DMS153 treated with DMSO at 0.1 percent for 48 hours (cell line): ENCODE measurements at regions not wholly inside any gene's neighbourhood (a gene's known extent, or its start where the extent isn't known, plus 50 kb on each side); places are given as distances from the start of the nearest gene placed in this dataset.
A peak's percentile ranks its signal among the peaks of the same experiment; 100 is the strongest.
"Not testable (repeated sequence)": the region's sequence is repeated elsewhere in the genome, so short reads cannot be mapped to it uniquely, and the experiment has no call there.

ENCODE experiments used
- DNase-seq: peaks from one replicate; lab custom pipeline; 2025; ENCODE audit not compliant: unreplicated experiment; lab: John Stamatoyannopoulos, UW

DNA sequence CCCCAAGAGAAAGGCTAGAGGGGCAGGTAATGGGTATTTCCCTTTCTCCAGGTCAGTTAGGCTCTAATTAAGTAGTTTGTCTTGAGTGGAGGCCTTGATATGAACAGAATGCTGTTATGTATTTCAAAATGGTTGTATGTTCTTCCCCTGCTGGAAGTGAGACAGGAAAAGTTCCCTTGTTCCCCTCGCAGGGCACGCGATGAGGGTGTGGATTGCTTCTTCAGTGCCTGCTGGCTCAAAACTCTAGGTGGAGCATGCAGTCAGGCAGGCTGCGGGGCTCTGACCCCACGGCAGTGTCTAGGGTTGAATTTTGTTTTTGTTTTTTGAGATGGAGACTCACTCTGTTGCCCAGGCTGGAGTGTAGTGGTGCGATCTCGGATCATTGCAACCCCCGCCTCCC lies 110.4 kb upstream of the XIST start:
- DNase-seq = no peak

- not testable (repeated sequence) for DNase-seq
Observed at GRCh38 chrX:73961867-73962266, 109.4 kb upstream of the XIST start.

DNA sequence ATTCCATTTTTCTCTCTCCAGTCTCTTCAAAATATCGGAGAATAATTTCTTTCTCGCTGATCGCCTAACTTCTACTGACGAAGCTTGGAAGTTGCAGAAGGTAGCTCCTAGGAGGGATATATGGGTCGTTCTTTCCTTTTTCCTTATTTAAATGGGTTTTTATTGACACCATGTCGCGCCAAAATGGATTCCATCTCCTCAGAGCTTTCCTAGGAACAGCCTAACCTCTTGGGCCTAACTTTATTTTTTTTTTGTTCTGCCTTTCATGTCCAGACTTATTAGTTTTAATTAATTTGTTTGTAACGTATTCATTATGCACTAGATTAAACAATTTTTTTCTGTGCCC lies 92.0 kb upstream of the XIST start:
- no peak for DNase-seq

DNA sequence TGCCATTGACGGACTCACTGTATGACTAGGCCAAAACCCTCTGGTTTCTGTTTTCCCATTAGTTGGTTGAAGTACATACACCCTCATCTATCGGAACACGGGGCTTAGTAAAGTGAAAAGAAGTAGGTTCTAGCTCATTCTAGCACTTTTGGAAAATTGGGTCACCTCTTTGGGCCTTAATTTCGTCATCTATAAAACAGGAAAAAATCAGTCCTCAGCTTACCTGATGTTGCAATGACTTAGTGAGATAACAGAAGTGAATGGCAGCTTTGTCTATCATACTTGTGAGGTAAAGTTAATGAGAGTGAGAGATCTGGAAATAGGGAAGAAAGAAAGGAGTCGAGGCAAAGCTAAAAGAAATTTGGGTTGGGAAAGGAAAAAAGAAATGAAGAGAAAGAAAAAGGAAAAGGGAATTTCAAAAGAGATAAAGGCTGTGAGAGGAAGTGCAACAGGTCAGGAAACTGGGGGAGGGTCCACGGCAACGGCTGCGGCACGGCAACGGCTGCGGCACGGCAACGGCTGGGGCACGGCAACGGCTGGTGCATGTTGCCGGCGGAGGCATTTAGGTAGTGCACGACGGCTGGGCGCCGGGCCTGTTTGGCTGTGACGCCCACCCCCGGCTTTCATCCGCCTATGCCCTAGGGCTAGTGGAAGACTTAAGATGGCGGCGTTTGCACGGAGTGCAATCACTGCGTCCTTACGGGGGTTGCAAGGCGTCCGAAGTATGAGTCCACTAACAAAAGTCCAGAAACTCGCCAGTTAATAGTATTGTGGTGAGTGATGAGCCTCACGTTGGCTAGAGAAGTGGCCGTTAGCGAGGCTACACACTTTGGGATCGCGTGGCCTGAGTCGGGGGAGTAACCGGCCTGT lies 91.4 kb upstream of the XIST start:
- peak; percentile 57 for DNase-seq

DNA sequence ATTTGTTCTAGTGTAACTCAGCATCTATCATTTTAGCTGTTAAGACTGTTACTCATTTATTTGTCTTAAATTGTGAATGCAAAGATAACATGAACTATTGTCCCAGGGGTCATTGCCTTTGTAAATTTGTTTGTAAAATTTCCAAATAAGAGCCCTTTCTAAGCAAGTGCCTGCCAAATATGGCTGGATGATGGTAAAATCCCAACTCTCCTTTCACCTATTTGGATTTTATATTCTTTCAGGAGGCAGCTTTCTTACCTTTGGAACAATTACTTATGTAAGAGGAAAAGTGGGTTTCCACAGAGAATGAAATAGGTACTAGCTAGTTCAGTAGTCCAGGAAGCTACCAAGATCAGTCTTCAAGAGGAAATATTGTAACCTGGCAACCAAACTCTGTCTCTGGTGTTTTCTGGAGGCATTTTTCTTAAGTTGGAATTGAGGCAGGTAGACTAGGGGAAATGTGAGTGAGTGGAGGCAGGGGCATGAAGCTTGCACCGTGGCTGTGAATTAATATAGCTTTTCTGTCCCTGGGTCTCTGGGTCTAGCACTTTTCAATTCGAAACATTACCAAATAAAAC lies 88.5 kb upstream of the XIST start:
- DNase-seq = no peak

DNA sequence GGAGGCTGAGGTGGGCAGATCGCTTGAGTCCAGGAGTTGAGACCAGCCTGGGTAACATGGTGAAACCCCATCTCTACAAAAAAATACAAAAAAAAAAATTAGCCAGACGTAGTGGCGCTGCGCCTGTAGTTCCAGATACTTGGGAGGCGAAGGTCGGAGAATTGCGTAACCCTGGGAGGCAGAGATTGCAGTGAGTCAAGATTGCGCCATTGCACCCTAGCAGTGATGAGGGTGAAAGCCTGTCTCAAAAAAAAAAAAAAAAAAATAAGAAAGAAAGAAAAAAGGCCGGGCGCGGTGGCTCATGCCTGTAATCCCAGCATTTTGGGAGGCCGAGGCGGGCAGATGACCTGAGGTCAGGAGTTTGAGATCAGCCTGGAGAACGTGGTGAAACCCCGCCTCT lies 85.3 kb upstream of the XIST start:
- not testable (repeated sequence) for DNase-seq

- no peak for DNase-seq
Observed at GRCh38 chrX:73932522-73932921, 80.0 kb upstream of the XIST start.

GRCh38 chrX:73930300-73930699 lies 77.8 kb upstream of the XIST start:
- DNase-seq = no peak

- DNase-seq = no peak
Observed at GRCh38 chrX:73922856-73923455, 70.4 kb upstream of the XIST start.

- no peak for DNase-seq
Observed at GRCh38 chrX:73916931-73917667, 64.6 kb upstream of the XIST start.

- DNase-seq = no peak
Observed at GRCh38 chrX:73916489-73916888, 64.0 kb upstream of the XIST start.

- not testable (repeated sequence) for DNase-seq
Observed at GRCh38 chrX:73914792-73915191, 62.3 kb upstream of the XIST start.

DNA sequence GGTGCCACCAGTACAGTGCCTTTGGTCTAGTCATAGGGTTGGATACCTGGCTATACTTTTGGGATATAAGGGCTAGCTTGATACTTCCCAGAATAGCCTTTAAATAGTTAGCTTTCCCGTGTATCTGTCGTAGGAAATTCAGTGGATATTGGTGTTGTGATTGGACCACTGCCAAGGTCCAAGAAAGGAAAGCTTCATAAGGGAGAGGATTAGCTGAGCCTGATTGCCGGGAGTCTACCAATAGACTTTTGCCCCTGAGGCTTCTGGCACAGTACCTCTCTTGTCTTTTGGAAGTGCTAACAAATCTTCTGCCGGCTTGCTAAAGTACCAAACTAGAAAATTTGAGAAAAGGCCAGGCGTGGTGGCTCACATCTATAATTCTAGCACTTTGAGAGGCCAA lies 61.1 kb upstream of the XIST start:
- no peak for DNase-seq

DNA sequence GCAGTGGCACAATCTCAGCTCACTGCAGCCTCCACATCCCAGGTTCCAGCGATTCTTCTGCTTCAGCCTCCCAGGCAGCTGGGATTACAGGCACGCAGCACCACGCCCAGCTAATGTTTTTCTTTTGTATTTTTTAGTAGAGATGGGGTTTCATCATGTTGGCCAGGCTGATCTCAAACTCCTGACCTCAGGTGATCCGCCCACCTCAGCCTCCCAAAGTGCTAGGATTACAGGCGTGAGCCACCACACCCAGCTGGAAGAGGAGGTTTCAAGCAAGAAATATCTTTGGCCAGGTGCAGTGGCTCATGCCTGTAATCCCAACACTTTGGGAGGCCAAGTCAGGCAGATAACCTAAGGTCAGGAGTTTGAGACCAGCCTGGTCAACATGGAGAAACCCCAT lies 59.4 kb upstream of the XIST start:
- DNase-seq = not testable (repeated sequence)

GRCh38 chrX:73905749-73906374 lies 53.3 kb upstream of the XIST start:
- not testable (repeated sequence) for DNase-seq

DNA sequence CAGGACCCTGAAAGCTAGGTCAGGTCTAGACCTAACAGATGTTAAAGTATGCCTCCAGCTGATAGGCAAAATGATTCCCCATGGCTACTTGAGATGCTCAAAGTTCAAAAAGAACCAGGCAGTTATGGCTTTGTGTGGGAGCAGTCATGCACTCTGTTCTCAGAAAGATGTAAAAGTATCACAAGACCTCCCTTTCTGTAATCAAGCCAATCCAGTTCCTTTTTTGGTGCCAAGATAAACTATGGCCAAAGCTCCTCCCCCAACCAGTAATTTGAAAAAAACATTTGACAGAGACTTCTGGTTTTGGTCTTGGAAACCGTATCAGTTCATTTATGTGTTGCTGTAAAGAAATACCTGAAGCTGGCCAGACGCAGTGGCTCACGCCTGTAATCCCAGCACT lies 51.4 kb upstream of the XIST start:
- no peak for DNase-seq
